ENCODE measurements at regions not wholly inside any gene's neighbourhood (a gene's known extent, or its start where the extent isn't known, plus 50 kb on each side); places are given as distances from the start of the nearest gene placed in this dataset.

GRCh38 chrX:117707948-117708743, 408.5 kb downstream of the KLHL13 start:
- H3K27ac ChIP-seq, result no peak overlapping the region
- H3K27me3 ChIP-seq (ENCODE audit: insufficient read depth, low read depth, severe bottlenecking), result peaks cover 24% of the 10 kb centered on the region
- H3K4me3 ChIP-seq (ENCODE audit: low read depth, low read length), result no peak overlapping the region
- H3K36me3 ChIP-seq, result no peaks in the 10 kb centered on the region
- H3K9me3 ChIP-seq (ENCODE audit: severe bottlenecking), result no peaks in the 10 kb centered on the region
- no peak for TF ChIP-seq CTCF (IDR thresholded peaks at IDR 0.05; ENCODE audit: low read depth, low read length)
- no peak for DNase-seq

GRCh38 chrX:117701050-117701449, 415.6 kb downstream of the KLHL13 start:
- Histone ChIP-seq H3K27ac (no peak overlapping the region), H3K4me3 (ENCODE audit: low read depth, low read length) (no peak overlapping the region), H3K27me3 (ENCODE audit: insufficient read depth, low read depth, severe bottlenecking) (no peaks in the 10 kb centered on the region), H3K9me3 (ENCODE audit: severe bottlenecking) (no peaks in the 10 kb centered on the region), H3K36me3 (no peaks in the 10 kb centered on the region)
- no peak for TF ChIP-seq CTCF (IDR thresholded peaks at IDR 0.05; ENCODE audit: low read depth, low read length)
- no peak for DNase-seq

- Histone ChIP-seq H3K27me3 (ENCODE audit: insufficient read depth, low read depth, severe bottlenecking) (peaks cover 14% of the 10 kb centered on the region), H3K9me3 (ENCODE audit: severe bottlenecking) (no peaks in the 10 kb centered on the region), H3K36me3 (no peaks in the 10 kb centered on the region), H3K4me3 (ENCODE audit: low read depth, low read length) (no peak overlapping the region), H3K27ac (no peak overlapping the region)
- no peak for TF ChIP-seq CTCF (IDR thresholded peaks at IDR 0.05; ENCODE audit: low read depth, low read length)
- no peak for DNase-seq
Measured at GRCh38 chrX:117689956-117690355, 426.7 kb downstream of the KLHL13 start.

GRCh38 chrX:117680286-117680685, 436.3 kb downstream of the KLHL13 start:
- no peak for DNase-seq
- H3K36me3 ChIP-seq, result no peaks in the 10 kb centered on the region
- H3K27me3 ChIP-seq (ENCODE audit: insufficient read depth, low read depth, severe bottlenecking), result peaks cover 13% of the 10 kb centered on the region
- no peaks in the 10 kb centered on the region for H3K9me3 ChIP-seq (ENCODE audit: severe bottlenecking)
- H3K4me3 ChIP-seq (ENCODE audit: low read depth, low read length), result no peak overlapping the region
- no peak overlapping the region for H3K27ac ChIP-seq
- TF ChIP-seq CTCF (IDR thresholded peaks at IDR 0.05; ENCODE audit: low read depth, low read length), result no peak

- TF ChIP-seq CTCF (IDR thresholded peaks at IDR 0.05; ENCODE audit: low read depth, low read length), result no peak
- no peak for DNase-seq
- Histone ChIP-seq H3K9me3 (ENCODE audit: severe bottlenecking) (no peaks in the 10 kb centered on the region), H3K36me3 (no peaks in the 10 kb centered on the region), H3K27me3 (ENCODE audit: insufficient read depth, low read depth, severe bottlenecking) (peaks cover 14% of the 10 kb centered on the region), H3K4me3 (ENCODE audit: low read depth, low read length) (no peak overlapping the region), H3K27ac (no peak overlapping the region)
Measured at GRCh38 chrX:117653396-117653795, 463.2 kb downstream of the KLHL13 start.

GRCh38 chrX:117645639-117646038, 471.0 kb downstream of the KLHL13 start:
- Histone ChIP-seq H3K27ac (no peak overlapping the region), H3K36me3 (no peaks in the 10 kb centered on the region)
- no peak for TF ChIP-seq CTCF (IDR thresholded peaks at IDR 0.05; ENCODE audit: low read depth, low read length)

More at GRCh38 chrX:117645639-117646038, 471.0 kb downstream of the KLHL13 start:
- no peak for DNase-seq
- Histone ChIP-seq H3K4me3 (ENCODE audit: low read depth, low read length) (no peak overlapping the region), H3K9me3 (ENCODE audit: severe bottlenecking) (no peaks in the 10 kb centered on the region), H3K27me3 (ENCODE audit: insufficient read depth, low read depth, severe bottlenecking) (peaks cover 41% of the 10 kb centered on the region)

Data from WERI-Rb-1 (cell line).